GM12878 (cell line): ENCODE measurements at regions not wholly inside any gene's neighbourhood (a gene's known extent, or its start where the extent isn't known, plus 50 kb on each side); places are given as distances from the start of the nearest gene placed in this dataset.

ENCODE experiments used
- ATAC-seq: fragments of 200-7000 bp; cut with Tn5 transposase; 3 replicates; pipeline ENCODE4 v1.9.1; 2020; ENCODE audit warnings: mild to moderate bottlenecking, moderate library complexity
- BruUV-seq: library from RNA; stranded (reverse); fragments of 400-500 nt; replicated peaks from 2 replicates; lab custom pipeline; 2021; lab: Mats Ljungman, UMichigan
- CTCF ChIA-PET: fragments of 300-600 bp; sonication (Branson Sonifier 250); formaldehyde crosslinking; extraction: SDS; loops from one replicate; lab custom pipeline; 2021; ENCODE audit warnings: inconsistent platforms; lab: Yijun Ruan, JAX
- POLR2A ChIA-PET: fragments of 350-600 bp; formaldehyde crosslinking; extraction: SDS; loops from one replicate; lab custom pipeline; 2021; ENCODE audit warnings: inconsistent platforms; lab: Charles Lee
- RAD21 ChIA-PET: fragments of 300-600 bp; sonication (Branson Sonifier 250); formaldehyde crosslinking; loops from one replicate; lab custom pipeline; 2023; ENCODE audit warnings: antibody characterized with exemption; ENCODE audit not compliant: unreplicated experiment; lab: Charles Lee
- SMC1A ChIA-PET: fragments of 300-600 bp; sonication (Branson Sonifier 250); formaldehyde crosslinking; loops from one replicate; lab custom pipeline; 2023; ENCODE audit not compliant: unreplicated experiment, uncharacterized antibody; lab: Charles Lee
- DNase-seq: peaks from one replicate; pipeline ENCODE4 v3.0.0-alpha.2; 2011; ENCODE audit warnings: low read depth, low spot score
- FAIRE-seq: peaks from 3 replicates; lab custom pipeline; 2011; peaks lifted over from hg19 to GRCh38; lab: Jason Lieb, UNC
- H2AFZ ChIP-seq: 2 replicates; pipeline ENCODE4 v1.6.0; 2011; ENCODE audit warnings: low read depth, low read length, control low read depth; ENCODE audit not compliant: control insufficient read depth
- H3K27ac ChIP-seq: 2 replicates; pipeline ENCODE4 v1.5.1; 2011; ENCODE audit warnings: control low read depth; ENCODE audit not compliant: control insufficient read depth, insufficient read depth
- H3K27me3 ChIP-seq, 2 experiments: replicated peaks in 1 of 2; 2 replicates each; pipeline versions ENCODE4 v1.6.0 to v1.6.1; 2011; ENCODE audit warnings: low read length in 1 of 2; ENCODE audit not compliant: control insufficient read depth in 2 of 2, insufficient read depth in 2 of 2
- H3K36me3 ChIP-seq, 2 experiments: 2 replicates each; pipeline ENCODE4 v1.5.1; 2011; ENCODE audit warnings: low read length in 1 of 2; ENCODE audit not compliant: control insufficient read depth in 2 of 2, insufficient read depth in 2 of 2
- H3K4me1 ChIP-seq: 2 replicates; pipeline ENCODE4 v1.6.1; 2011; ENCODE audit warnings: mild to moderate bottlenecking, low read length, moderate library complexity, mixed read lengths; ENCODE audit not compliant: control insufficient read depth, insufficient read depth
- H3K4me2 ChIP-seq: 2 replicates; pipeline ENCODE4 v1.6.0; 2011; ENCODE audit warnings: control low read depth; ENCODE audit not compliant: control insufficient read depth, insufficient read depth
- H3K4me3 ChIP-seq: fragments of 200-600 bp; sonication (generic); 2 replicates; pipeline ENCODE4 v1.5.1; 2016
- H3K79me2 ChIP-seq: 2 replicates; pipeline ENCODE4 v1.6.0; 2011; ENCODE audit warnings: low read length; ENCODE audit not compliant: control insufficient read depth, insufficient read depth
- H3K9ac ChIP-seq: 2 replicates; pipeline ENCODE4 v1.8.0; 2011; ENCODE audit warnings: low read length, control low read depth, mixed read lengths; ENCODE audit not compliant: control insufficient read depth, insufficient read depth
- H3K9me3 ChIP-seq: replicated peaks from 3 replicates; pipeline ENCODE4 v1.5.1; 2011; ENCODE audit warnings: mild to moderate bottlenecking, low read length; ENCODE audit not compliant: control insufficient read depth, insufficient read depth
- H4K20me1 ChIP-seq: 2 replicates; pipeline ENCODE4 v1.6.0; 2011; ENCODE audit not compliant: control insufficient read depth, insufficient read depth
- BACH1 ChIP-seq: fragments of 450-650 bp; IDR thresholded peaks from 2 replicates; pipeline ENCODE4 v1.6.1; 2017; ENCODE audit warnings: mild to moderate bottlenecking, borderline replicate concordance
- BCLAF1 ChIP-seq: fragments of 450-650 bp; IDR thresholded peaks from 2 replicates; pipeline ENCODE4 v1.6.1; 2017; ENCODE audit warnings: antibody characterized with exemption, mild to moderate bottlenecking, moderate library complexity
- BMI1 ChIP-seq: fragments of 450-650 bp; IDR thresholded peaks from 2 replicates; pipeline ENCODE4 v1.6.1; 2016; ENCODE audit warnings: mild to moderate bottlenecking, moderate library complexity, borderline replicate concordance
- CBX5 ChIP-seq: sonication (generic); IDR thresholded peaks from 2 replicates; pipeline ENCODE4 v1.6.1; 2016; ENCODE audit warnings: low read depth, moderate library complexity, mild to moderate bottlenecking, inconsistent platforms
- FOS ChIP-seq: IDR thresholded peaks from 3 replicates; pipeline ENCODE4 v1.6.1; 2011; ENCODE audit warnings: borderline replicate concordance; ENCODE audit not compliant: insufficient read length; ENCODE audit errors: extremely low read depth
- HDGF ChIP-seq: fragments of 450-650 bp; IDR thresholded peaks from 2 replicates; pipeline ENCODE4 v1.6.1; 2016; ENCODE audit warnings: antibody characterized with exemption
- MYB ChIP-seq: fragments of 150-350 bp; IDR thresholded peaks from 2 replicates; pipeline ENCODE4 v1.6.1; 2014; ENCODE audit warnings: mild to moderate bottlenecking, low read depth, low read length, borderline replicate concordance
- NR2C1 ChIP-seq: fragments of 450-650 bp; IDR thresholded peaks from 2 replicates; pipeline ENCODE4 v1.6.1; 2017; ENCODE audit warnings: antibody characterized with exemption, mild to moderate bottlenecking, moderate library complexity
- SMAD1 ChIP-seq: fragments of 450-650 bp; IDR thresholded peaks from 2 replicates; pipeline ENCODE4 v1.6.1; 2018; ENCODE audit warnings: mild to moderate bottlenecking, low read depth; ENCODE audit not compliant: partially characterized antibody
- TBL1XR1 ChIP-seq: IDR thresholded peaks from 2 replicates; pipeline ENCODE4 v1.6.1; 2012; ENCODE audit warnings: low read depth, low read length, improper control_type of control experiment
- ZBTB40 ChIP-seq: fragments of 450-650 bp; IDR thresholded peaks from 2 replicates; pipeline ENCODE4 v1.6.1; 2016; ENCODE audit warnings: mild to moderate bottlenecking, moderate library complexity, borderline replicate concordance
- WGBS: methylation state at CpG from one replicate; pipeline ENCODE4 v1.1.6; 2016; ENCODE audit warnings: low lambda C conversion rate; ENCODE audit not compliant: insufficient replicate concordance, insufficient coverage; ENCODE audit errors: missing lambda C conversion rate; 5-methylcytosine and 5-hydroxymethylcytosine counted together
- in situ Hi-C: fragments of 300-500 bp; cut with MboI; formaldehyde crosslinking; loops from 9 replicates; pipeline ENCODE4 v1.14.3; 2018; ENCODE audit warnings: mixed read lengths
- intact Hi-C: fragments of 100-400 bp; cut with micrococcal nuclease; formaldehyde crosslinking; loops from one replicate; pipeline ENCODE4 v1.14.2; 2022; ENCODE audit not compliant: unreplicated experiment

- POLR2A ChIA-PET, result no interaction called here
- ATAC-seq (no peak), FAIRE-seq (no peak)
Observed at GRCh38 chrX:49773993-49774392, 55.1 kb upstream of the PAGE4 start.

GRCh38 chrX:49767236-49767635 lies 61.9 kb upstream of the PAGE4 start:
- no peak overlapping the region for H2AFZ ChIP-seq
- H3K36me3 ChIP-seq, result no peaks in the 10 kb centered on the region
- intact Hi-C loops, result no loop called here
- DNase-seq (no peak), ATAC-seq (no peak), FAIRE-seq (no peak)
- SMC1A ChIA-PET, result no interaction called here
- RAD21 ChIA-PET, result no interaction called here
- POLR2A ChIA-PET, result no interaction called here
- no peaks in the 10 kb centered on the region for H3K9me3 ChIP-seq
- no peaks in the 10 kb centered on the region for H3K4me1 ChIP-seq
- H3K27me3 ChIP-seq, result no peaks in the 10 kb centered on the region
- H3K4me2 ChIP-seq, result no peak overlapping the region
- CTCF ChIA-PET, result no interaction called here
- no peak overlapping the region for H3K27ac ChIP-seq
- no peaks in the 10 kb centered on the region for H4K20me1 ChIP-seq
- in situ Hi-C loops, result no loop called here
- H3K9ac ChIP-seq, result no peak overlapping the region
- WGBS, result 33% methylated on average over 1 of the region's 1 CpG
- no peaks in the 10 kb centered on the region for H3K79me2 ChIP-seq
- BruUV-seq, result no TSS peak
- no peak overlapping the region for H3K4me3 ChIP-seq
- no peak for TF ChIP-seq MYB
- no peak for TF ChIP-seq BCLAF1
- TF ChIP-seq CBX5, result no peak
- TF ChIP-seq FOS, result no peak
- TF ChIP-seq TBL1XR1, result no peak
- TF ChIP-seq SMAD1, result no peak
- TF ChIP-seq BMI1, result no peak
- no peak for TF ChIP-seq ZBTB40

More at GRCh38 chrX:49773993-49774392, 55.1 kb upstream of the PAGE4 start:
- Histone ChIP-seq H3K9me3 (no peaks in the 10 kb centered on the region), H3K36me3 (no peaks in the 10 kb centered on the region), H3K4me3 (no peak overlapping the region), H3K27ac (no peak overlapping the region), H3K4me1 (no peaks in the 10 kb centered on the region), H3K9ac (no peak overlapping the region), H2AFZ (no peak overlapping the region), H4K20me1 (no peaks in the 10 kb centered on the region), H3K79me2 (no peaks in the 10 kb centered on the region), H3K4me2 (no peak overlapping the region), H3K27me3 (no peaks in the 10 kb centered on the region)
- 0% methylated on average over 2 of the region's 2 CpGs for WGBS
- in situ Hi-C loops, result no loop called here
- DNase-seq, result no peak
- ChIA-PET RAD21 (no interaction called here), SMC1A (no interaction called here), CTCF (no interaction called here)
- intact Hi-C loops, result no loop called here
- BruUV-seq, result no TSS peak
- TF ChIP-seq HDGF (no peak), NR2C1 (no peak), BACH1 (no peak)
